GM12878 (cell line): ENCODE measurements at regions not wholly inside any gene's neighbourhood (a gene's known extent, or its start where the extent isn't known, plus 50 kb on each side); places are given as distances from the start of the nearest gene placed in this dataset.

Experiments used
- ATAC-seq: fragments of 200-7000 bp; cut with Tn5 transposase; 3 replicates; pipeline ENCODE4 v1.9.1; 2020; ENCODE audit warnings: mild to moderate bottlenecking, moderate library complexity
- BruUV-seq: library from RNA; stranded (reverse); fragments of 400-500 nt; replicated peaks from 2 replicates; lab custom pipeline; 2021; lab: Mats Ljungman, UMichigan
- CTCF ChIA-PET: fragments of 300-600 bp; sonication (Branson Sonifier 250); formaldehyde crosslinking; extraction: SDS; loops from one replicate; lab custom pipeline; 2021; ENCODE audit warnings: inconsistent platforms; lab: Yijun Ruan, JAX
- POLR2A ChIA-PET: fragments of 350-600 bp; formaldehyde crosslinking; extraction: SDS; loops from one replicate; lab custom pipeline; 2021; ENCODE audit warnings: inconsistent platforms; lab: Charles Lee
- RAD21 ChIA-PET: fragments of 300-600 bp; sonication (Branson Sonifier 250); formaldehyde crosslinking; loops from one replicate; lab custom pipeline; 2023; ENCODE audit warnings: antibody characterized with exemption; ENCODE audit not compliant: unreplicated experiment; lab: Charles Lee
- SMC1A ChIA-PET: fragments of 300-600 bp; sonication (Branson Sonifier 250); formaldehyde crosslinking; loops from one replicate; lab custom pipeline; 2023; ENCODE audit not compliant: unreplicated experiment, uncharacterized antibody; lab: Charles Lee
- DNase-seq: peaks from one replicate; pipeline ENCODE4 v3.0.0-alpha.2; 2011; ENCODE audit warnings: low read depth, low spot score
- FAIRE-seq: peaks from 3 replicates; lab custom pipeline; 2011; peaks lifted over from hg19 to GRCh38; lab: Jason Lieb, UNC
- H2AFZ ChIP-seq: 2 replicates; pipeline ENCODE4 v1.6.0; 2011; ENCODE audit warnings: low read depth, low read length, control low read depth; ENCODE audit not compliant: control insufficient read depth
- H3K27ac ChIP-seq: 2 replicates; pipeline ENCODE4 v1.5.1; 2011; ENCODE audit warnings: control low read depth; ENCODE audit not compliant: control insufficient read depth, insufficient read depth
- H3K27me3 ChIP-seq, 2 experiments: replicated peaks in 1 of 2; 2 replicates each; pipeline versions ENCODE4 v1.6.0 to v1.6.1; 2011; ENCODE audit warnings: low read length in 1 of 2; ENCODE audit not compliant: control insufficient read depth in 2 of 2, insufficient read depth in 2 of 2
- H3K36me3 ChIP-seq, 2 experiments: 2 replicates each; pipeline ENCODE4 v1.5.1; 2011; ENCODE audit warnings: low read length in 1 of 2; ENCODE audit not compliant: control insufficient read depth in 2 of 2, insufficient read depth in 2 of 2
- H3K4me1 ChIP-seq: 2 replicates; pipeline ENCODE4 v1.6.1; 2011; ENCODE audit warnings: mild to moderate bottlenecking, low read length, moderate library complexity, mixed read lengths; ENCODE audit not compliant: control insufficient read depth, insufficient read depth
- H3K4me2 ChIP-seq: 2 replicates; pipeline ENCODE4 v1.6.0; 2011; ENCODE audit warnings: control low read depth; ENCODE audit not compliant: control insufficient read depth, insufficient read depth
- H3K4me3 ChIP-seq: fragments of 200-600 bp; sonication (generic); 2 replicates; pipeline ENCODE4 v1.5.1; 2016
- H3K79me2 ChIP-seq: 2 replicates; pipeline ENCODE4 v1.6.0; 2011; ENCODE audit warnings: low read length; ENCODE audit not compliant: control insufficient read depth, insufficient read depth
- H3K9ac ChIP-seq: 2 replicates; pipeline ENCODE4 v1.8.0; 2011; ENCODE audit warnings: low read length, control low read depth, mixed read lengths; ENCODE audit not compliant: control insufficient read depth, insufficient read depth
- H3K9me3 ChIP-seq: replicated peaks from 3 replicates; pipeline ENCODE4 v1.5.1; 2011; ENCODE audit warnings: mild to moderate bottlenecking, low read length; ENCODE audit not compliant: control insufficient read depth, insufficient read depth
- H4K20me1 ChIP-seq: 2 replicates; pipeline ENCODE4 v1.6.0; 2011; ENCODE audit not compliant: control insufficient read depth, insufficient read depth
- CREM ChIP-seq: IDR thresholded peaks from 2 replicates; pipeline ENCODE4 v1.6.1; 2014; ENCODE audit warnings: antibody characterized with exemption, low read depth
- HDAC2 ChIP-seq: fragments of 200-600 bp; sonication (generic); IDR thresholded peaks from 2 replicates; pipeline ENCODE4 v1.6.1; 2017
- MLLT1 ChIP-seq: fragments of 450-650 bp; IDR thresholded peaks from 2 replicates; pipeline ENCODE4 v1.6.1; 2016; ENCODE audit warnings: mild to moderate bottlenecking
- MYC ChIP-seq: IDR thresholded peaks from 2 replicates; pipeline ENCODE4 v1.6.1; 2011; ENCODE audit warnings: mild to moderate bottlenecking, low read length, moderate library complexity, inconsistent platforms; ENCODE audit not compliant: insufficient read depth, insufficient replicate concordance, insufficient read length, severe bottlenecking
- NR2C2 ChIP-seq: IDR thresholded peaks from 2 replicates; pipeline ENCODE4 v1.6.1; 2011; ENCODE audit warnings: borderline replicate concordance, low read depth; ENCODE audit not compliant: control insufficient read depth, insufficient read length
- SPI1 ChIP-seq: IDR thresholded peaks from 2 replicates; pipeline ENCODE4 v1.6.1; 2011; ENCODE audit warnings: low read depth, mild to moderate bottlenecking, low read length, moderate library complexity, borderline replicate concordance; ENCODE audit not compliant: insufficient read depth
- TBL1XR1 ChIP-seq: IDR thresholded peaks from 2 replicates; pipeline ENCODE4 v1.6.1; 2012; ENCODE audit warnings: low read depth, low read length, improper control_type of control experiment
- TCF7 ChIP-seq: IDR thresholded peaks from 2 replicates; pipeline ENCODE4 v1.6.1; 2014; ENCODE audit warnings: antibody characterized with exemption, borderline replicate concordance
- WGBS: methylation state at CpG from one replicate; pipeline ENCODE4 v1.1.6; 2016; ENCODE audit warnings: low lambda C conversion rate; ENCODE audit not compliant: insufficient replicate concordance, insufficient coverage; ENCODE audit errors: missing lambda C conversion rate; 5-methylcytosine and 5-hydroxymethylcytosine counted together
- in situ Hi-C: fragments of 300-500 bp; cut with MboI; formaldehyde crosslinking; loops from 9 replicates; pipeline ENCODE4 v1.14.3; 2018; ENCODE audit warnings: mixed read lengths
- intact Hi-C: fragments of 100-400 bp; cut with micrococcal nuclease; formaldehyde crosslinking; loops from one replicate; pipeline ENCODE4 v1.14.2; 2022; ENCODE audit not compliant: unreplicated experiment
- TF ChIP-seq, protein P1 (sequence below): IDR thresholded peaks from 2 replicates; pipeline ENCODE4 v1.6.1; 2012; ENCODE audit warnings: mild to moderate bottlenecking, low read depth, low read length

GRCh38 chr1:60727552-60727951 lies 354.8 kb upstream of the NFIA start:
- CTCF ChIA-PET = no interaction called here
- TF ChIP-seq, protein P1, sequence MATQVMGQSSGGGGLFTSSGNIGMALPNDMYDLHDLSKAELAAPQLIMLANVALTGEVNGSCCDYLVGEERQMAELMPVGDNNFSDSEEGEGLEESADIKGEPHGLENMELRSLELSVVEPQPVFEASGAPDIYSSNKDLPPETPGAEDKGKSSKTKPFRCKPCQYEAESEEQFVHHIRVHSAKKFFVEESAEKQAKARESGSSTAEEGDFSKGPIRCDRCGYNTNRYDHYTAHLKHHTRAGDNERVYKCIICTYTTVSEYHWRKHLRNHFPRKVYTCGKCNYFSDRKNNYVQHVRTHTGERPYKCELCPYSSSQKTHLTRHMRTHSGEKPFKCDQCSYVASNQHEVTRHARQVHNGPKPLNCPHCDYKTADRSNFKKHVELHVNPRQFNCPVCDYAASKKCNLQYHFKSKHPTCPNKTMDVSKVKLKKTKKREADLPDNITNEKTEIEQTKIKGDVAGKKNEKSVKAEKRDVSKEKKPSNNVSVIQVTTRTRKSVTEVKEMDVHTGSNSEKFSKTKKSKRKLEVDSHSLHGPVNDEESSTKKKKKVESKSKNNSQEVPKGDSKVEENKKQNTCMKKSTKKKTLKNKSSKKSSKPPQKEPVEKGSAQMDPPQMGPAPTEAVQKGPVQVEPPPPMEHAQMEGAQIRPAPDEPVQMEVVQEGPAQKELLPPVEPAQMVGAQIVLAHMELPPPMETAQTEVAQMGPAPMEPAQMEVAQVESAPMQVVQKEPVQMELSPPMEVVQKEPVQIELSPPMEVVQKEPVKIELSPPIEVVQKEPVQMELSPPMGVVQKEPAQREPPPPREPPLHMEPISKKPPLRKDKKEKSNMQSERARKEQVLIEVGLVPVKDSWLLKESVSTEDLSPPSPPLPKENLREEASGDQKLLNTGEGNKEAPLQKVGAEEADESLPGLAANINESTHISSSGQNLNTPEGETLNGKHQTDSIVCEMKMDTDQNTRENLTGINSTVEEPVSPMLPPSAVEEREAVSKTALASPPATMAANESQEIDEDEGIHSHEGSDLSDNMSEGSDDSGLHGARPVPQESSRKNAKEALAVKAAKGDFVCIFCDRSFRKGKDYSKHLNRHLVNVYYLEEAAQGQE = no peak
- TF ChIP-seq MYC (no peak), TBL1XR1 (no peak), CREM (no peak), NR2C2 (no peak), TCF7 (no peak), HDAC2 (no peak), SPI1 (no peak), MLLT1 (no peak)
- TF ChIP-seq, all 136 proteins: peak for 0
- 0% methylated on average over 1 of the region's 1 CpG for WGBS
- no peak overlapping the region for H3K4me3 ChIP-seq
- no TSS peak for BruUV-seq
- H3K9me3 ChIP-seq = no peaks in the 10 kb centered on the region
- no peaks in the 10 kb centered on the region for H3K27me3 ChIP-seq
- no peak for FAIRE-seq
- no peak for ATAC-seq
- ChIA-PET POLR2A (no interaction called here), SMC1A (no interaction called here), RAD21 (no interaction called here)
- no peak overlapping the region for H3K4me2 ChIP-seq
- intact Hi-C loops (no loop called here), in situ Hi-C loops (no loop called here)
- no peak for DNase-seq
- no peaks in the 10 kb centered on the region for H3K79me2 ChIP-seq
- no peak overlapping the region for H3K9ac ChIP-seq
- H3K27ac ChIP-seq = no peak overlapping the region
- H3K4me1 ChIP-seq = no peaks in the 10 kb centered on the region
- H3K36me3 ChIP-seq = no peaks in the 10 kb centered on the region
- H2AFZ ChIP-seq = no peak overlapping the region
- no peaks in the 10 kb centered on the region for H4K20me1 ChIP-seq
